ENCODE measurements at regions not wholly inside any gene's neighbourhood (a gene's known extent, or its start where the extent isn't known, plus 50 kb on each side); places are given as distances from the start of the nearest gene placed in this dataset.

- Histone ChIP-seq H2BK15ac (ENCODE audit: low read length) (no peak overlapping the region), H2AK5ac (ENCODE audit: low read depth, low read length) (no peak overlapping the region)
- CTCF ChIA-PET (ENCODE audit: partially characterized antibody): interaction anchor here (1.0 to 2.0 kb wide), 6 partner anchors 8 to 555 kb away, joined by 3 to 5 read pairs (median 4); no protein-coding TSS in a partner anchor
Measured at GRCh38 chr20:60986506-60987156, 265.4 kb upstream of the CDH4 start.

More at GRCh38 chr20:60986506-60987156, 265.4 kb upstream of the CDH4 start:
- Histone ChIP-seq H3K4me1 (replicated peaks in 1 of 4; ENCODE audit: control insufficient read depth in 3 of 4, insufficient read depth in 4 of 4, low read length in 3 of 4) (no peaks in the 10 kb centered on the region; a peak in 1 of 7 replicates), H3K79me1 (ENCODE audit: low read depth, low read length) (no peaks in the 10 kb centered on the region), H3K27me3 (replicated peaks in 1 of 4; ENCODE audit: control insufficient read depth in 3 of 4, extremely low read depth in 1 of 4, insufficient read depth in 3 of 4, low read length in 3 of 4) (peaks cover 0 to 12% (median 2%) of the 10 kb centered on the region in 4 experiments; a peak in 4 of 7 replicates), H3K4me3 (ENCODE audit: extremely low read depth in 1 of 4, insufficient read depth in 2 of 4, low read depth in 3 of 4, low read length in 4 of 4) (no peak overlapping the region), H4K91ac (replicated peaks; ENCODE audit: insufficient read length, low read length) (no peak overlapping the region), H4K20me1 (replicated peaks in 1 of 2; ENCODE audit: control insufficient read depth in 1 of 2, insufficient read depth in 2 of 2, low read length in 2 of 2) (no peaks in the 10 kb centered on the region), H3K14ac (ENCODE audit: insufficient read length) (no peak overlapping the region), H3K27ac (ENCODE audit: low read depth, low read length) (no peak overlapping the region), H3K9ac (replicated peaks in 1 of 4; ENCODE audit: extremely low read depth in 1 of 4, low read depth in 3 of 4, low read length in 3 of 4) (no peak overlapping the region), H3K4me2 (ENCODE audit: insufficient read depth in 1 of 2, low read depth in 2 of 2, low read length in 2 of 2) (no peak overlapping the region), H2BK5ac (ENCODE audit: low read depth, low read length) (no peak overlapping the region), H3K36me3 (ENCODE audit: control insufficient read depth in 2 of 4, insufficient read depth in 4 of 4, low read length in 3 of 4) (no peaks in the 10 kb centered on the region), H3K9me3 (ENCODE audit: insufficient read depth in 2 of 2, low read depth in 1 of 2, low read length in 1 of 2) (no peaks in the 10 kb centered on the region; a peak in 1 of 4 replicates), H2BK120ac (replicated peaks; ENCODE audit: low read depth, low read length) (no peak overlapping the region), H2BK12ac (ENCODE audit: low read depth, low read length) (no peak overlapping the region), H3K79me2 (ENCODE audit: control insufficient read depth in 1 of 2, insufficient read depth in 2 of 2, low read length in 2 of 2) (no peaks in the 10 kb centered on the region), H3K4ac (replicated peaks; ENCODE audit: insufficient read length, low read depth, low read length) (no peak overlapping the region), H3K23ac (ENCODE audit: insufficient read length) (no peak overlapping the region), H4K8ac (ENCODE audit: extremely low read depth, insufficient read depth, low read length) (no peak overlapping the region), H3K56ac (replicated peaks; ENCODE audit: insufficient read length, low read depth, low read length) (no peak overlapping the region), H2AFZ (ENCODE audit: low read length) (no peak overlapping the region), H4K5ac (ENCODE audit: insufficient read length, low read depth, low read length) (no peak overlapping the region), H2BK20ac (ENCODE audit: low read length) (no peak overlapping the region), H3K23me2 (ENCODE audit: low read depth, low read length) (no peaks in the 10 kb centered on the region; the same call in 1 of the 2 replicates), H3K18ac (ENCODE audit: extremely low read depth, low read length) (no peak overlapping the region)
- FAIRE-seq (no peak), DNase-seq (ENCODE audit: low read depth in 1 of 2, low spot score in 2 of 2) (no peak)
- TF ChIP-seq JUN (IDR thresholded peaks at IDR 0.05; ENCODE audit: low read depth, low read length) (no peak), CTCF (IDR thresholded peaks at IDR 0.05; ENCODE audit: control extremely low read depth in 1 of 3, insufficient read depth in 1 of 3, low read depth in 1 of 3, low read length in 3 of 3) (no peak), CTBP2 (IDR thresholded peaks at IDR 0.05; ENCODE audit: borderline replicate concordance, insufficient read depth, insufficient read length, low read length) (no peak)
- WGBS, 2 experiments (ENCODE audit: extremely low coverage in 1 of 2, insufficient coverage in 1 of 2, insufficient read length in 1 of 2, insufficient replicate concordance in 2 of 2, low coverage in 1 of 2, low lambda C conversion rate in 2 of 2, missing lambda C conversion rate in 1 of 2): 90% methylated on average over 12 of the region's 12 CpGs; no CpG with 5 or more reads in 1 of the 2 experiments
- POLR2A ChIA-PET (ENCODE audit: partially characterized antibody): no interaction called here

Data from H1 (cell line).